Spleen (tissue), 11 donors: ENCODE measurements at regions not wholly inside any gene's neighbourhood (a gene's known extent, or its start where the extent isn't known, plus 50 kb on each side); places are given as distances from the start of the nearest gene placed in this dataset.

Source experiments
- DNase-seq: peaks from one replicate; pipeline ENCODE4 v3.0.0-alpha.2; 2020
- H3K27ac ChIP-seq, 8 donors: fragments of 200-600 bp; sonication (generic) in 7 of 8; 1 replicate in 4 of 8; 2 replicates in 4 of 8; pipeline versions ENCODE4 v1.5.0 to v1.8.0; 2016 to 2021; ENCODE audit warnings: inconsistent platforms in 4 of 8, mild to moderate bottlenecking in 4 of 8, moderate library complexity in 1 of 8
- H3K27me3 ChIP-seq, 7 donors: fragments of 200-600 bp; sonication (generic) in 6 of 7; replicated peaks in 1 of 7; 1 replicate in 4 of 7; 2 replicates in 3 of 7; pipeline versions ENCODE4 v1.5.0 to v1.8.0; 2016 to 2021; ENCODE audit warnings: inconsistent platforms in 3 of 7, mild to moderate bottlenecking in 1 of 7
- H3K36me3 ChIP-seq, 6 donors: fragments of 200-600 bp; sonication (generic) in 5 of 6; 1 replicate in 4 of 6; 2 replicates in 2 of 6; pipeline versions ENCODE4 v1.5.0 to v1.8.0; 2016 to 2021; ENCODE audit warnings: inconsistent platforms in 2 of 6
- H3K4me1 ChIP-seq, 6 donors: fragments of 200-600 bp; sonication (generic) in 5 of 6; 1 replicate in 3 of 6; 2 replicates in 3 of 6; pipeline versions ENCODE4 v1.5.0 to v1.8.0; 2016 to 2021; ENCODE audit warnings: inconsistent platforms in 3 of 6
- H3K4me3 ChIP-seq, 8 donors: fragments of 200-600 bp; sonication (generic) in 7 of 8; 1 replicate in 4 of 8; 2 replicates in 4 of 8; pipeline versions ENCODE4 v1.5.0 to v1.8.0; 2016 to 2021; ENCODE audit warnings: inconsistent platforms in 4 of 8, mild to moderate bottlenecking in 4 of 8, moderate library complexity in 2 of 8
- H3K9me3 ChIP-seq, 8 donors: fragments of 200-600 bp; sonication (generic) in 7 of 8; 1 replicate in 4 of 8; 2 replicates in 4 of 8; pipeline versions ENCODE4 v1.5.0 to v1.8.0; 2016 to 2021; ENCODE audit warnings: inconsistent platforms in 4 of 8
- CTCF ChIP-seq, 11 experiments: fragments of 200-600 bp in 7 of 11; fragments of 450-650 bp in 4 of 11; sonication (generic) in 4 of 11; IDR thresholded peaks in 8 of 11; conservative IDR thresholded peaks in 3 of 11; 1 replicate in 7 of 11; 2 replicates in 4 of 11; pipeline versions ENCODE4 v1.4.0 to v1.8.0; 2016 to 2021; ENCODE audit warnings: antibody characterized with exemption in 11 of 11, inconsistent platforms in 4 of 11, mild to moderate bottlenecking in 1 of 11
- POLR2A ChIP-seq, 3 donors: fragments of 450-650 bp; IDR thresholded peaks; one replicate each; pipeline ENCODE4 v1.5.1; 2017; ENCODE audit warnings: antibody characterized with exemption in 3 of 3, mild to moderate bottlenecking in 1 of 3
- POLR2AphosphoS5 ChIP-seq, 3 donors: sonication (generic); formaldehyde crosslinking; IDR thresholded peaks; one replicate each; pipeline ENCODE4 v1.5.1; 2017; ENCODE audit warnings: antibody characterized with exemption in 3 of 3
- WGBS, 5 donors: extraction: QIAGEN DNeasy Blood & Tissue Kit in 3 of 5; methylation state at CpG; one replicate each; pipeline versions ENCODE4 v1.1.5 to v1.1.7; 2013 to 2018; 5-methylcytosine and 5-hydroxymethylcytosine counted together
- intact Hi-C: fragments of 100-400 bp; cut with DNase I; formaldehyde crosslinking; loops from one replicate; pipeline ENCODE4 v1.15.0; 2023; ENCODE audit warnings: low total_unique reads
- donor health status: healthy with polysubstance abuse.
- donor health status: DM: no; HTN: no; CAD: no; lungs with moderate emphysema.
- donor health status: DM: no; HTN: no; CAD: no.
- donor health status: Bipolar disorder and iron deficiency.
- donor health status: healthy.
- donor health status: DM: no; HTN: no; CAD: no.
- donor health status: DM: yes; HTN: yes; CAD: no.

DNA sequence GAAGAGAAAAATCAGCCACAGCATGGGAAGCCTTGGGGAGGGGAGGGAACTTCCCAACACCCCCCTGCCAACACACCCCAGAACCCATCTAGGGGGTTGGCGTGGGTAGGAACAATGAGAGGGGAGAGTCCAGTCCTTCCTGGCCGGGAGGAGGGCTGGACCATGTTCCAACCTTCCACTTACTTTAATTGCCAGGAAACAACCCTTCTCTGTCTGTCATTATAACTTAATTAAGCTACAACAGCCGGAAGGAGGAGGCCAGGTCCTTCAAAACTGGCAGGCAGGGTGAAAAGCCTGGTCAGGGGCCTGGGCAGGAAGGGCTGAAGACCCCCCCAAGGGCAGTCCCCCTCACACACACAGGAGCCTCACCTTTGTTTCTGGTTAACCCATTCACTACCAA is 447.0 kb downstream of the SOX9 start:
- DNase-seq: peak; percentile 40
- TF ChIP-seq POLR2AphosphoS5 (IDR thresholded peaks at IDR 0.05) (no peak), POLR2A (IDR thresholded peaks at IDR 0.05) (no peak), CTCF (IDR thresholded peaks at IDR 0.05 in 8 of 11, conservative IDR thresholded peaks at IDR 0.05 in 3 of 11) (no peak)
- no peaks in the 10 kb centered on the region for H3K4me1 ChIP-seq
- H3K27me3 ChIP-seq: peaks cover 0 to 34% (median 6%) of the 10 kb centered on the region in 7 donors
- intact Hi-C loops: no loop called here
- no peaks in the 10 kb centered on the region for H3K9me3 ChIP-seq
- H3K27ac ChIP-seq: no peak overlapping the region
- 31 to 58% (median 51%) methylated on average over 3 of the region's 3 CpGs for WGBS, 5 donors
- H3K4me3 ChIP-seq: no peak overlapping the region
- H3K36me3 ChIP-seq: no peaks in the 10 kb centered on the region

GRCh38 chr17:72569148-72569946 is 448.5 kb downstream of the SOX9 start:
- WGBS, 5 donors: 48 to 59% (median 58%) methylated on average over 19 of the region's 19 CpGs
- Histone ChIP-seq H3K27ac (no peak overlapping the region), H3K4me1 (no peaks in the 10 kb centered on the region), H3K27me3 (peaks cover 0 to 37% (median 6%) of the 10 kb centered on the region in 7 donors), H3K36me3 (no peaks in the 10 kb centered on the region), H3K4me3 (no peak overlapping the region), H3K9me3 (no peaks in the 10 kb centered on the region)
- intact Hi-C loops: no loop called here
- no peak for TF ChIP-seq POLR2A (IDR thresholded peaks at IDR 0.05)
- no peak for TF ChIP-seq CTCF (IDR thresholded peaks at IDR 0.05 in 8 of 11, conservative IDR thresholded peaks at IDR 0.05 in 3 of 11)
- no peak for TF ChIP-seq POLR2AphosphoS5 (IDR thresholded peaks at IDR 0.05)
- peak; percentile 30 for DNase-seq

DNA sequence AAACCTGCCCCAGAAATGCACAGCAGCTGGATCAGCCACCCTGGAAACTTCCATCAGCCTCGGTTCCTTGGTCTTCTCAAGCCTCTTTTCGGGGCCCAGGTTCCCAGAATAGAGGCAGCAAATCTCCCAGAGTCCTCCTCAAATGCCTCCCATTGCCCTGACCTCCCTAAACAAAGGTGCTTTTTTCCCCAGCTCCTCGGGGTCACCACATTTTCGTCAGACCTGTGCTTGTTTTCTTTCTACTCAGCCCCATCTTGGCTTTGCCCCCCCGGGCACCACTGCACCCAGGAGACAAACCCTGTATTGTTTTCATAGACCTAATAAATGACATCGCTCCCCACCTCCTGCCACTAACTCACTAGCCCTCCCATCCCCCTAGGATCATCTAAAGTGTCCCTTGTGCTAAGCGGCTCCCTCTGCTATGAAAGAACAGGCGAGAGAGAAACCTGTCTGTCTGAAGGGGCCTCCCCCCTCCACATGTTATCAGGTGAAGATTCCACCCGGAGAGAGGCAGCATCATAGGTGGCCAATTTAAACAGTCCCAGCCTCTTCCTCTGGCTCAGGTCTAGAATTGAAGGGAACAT is 451.1 kb downstream of the SOX9 start:
- no peak overlapping the region for H3K4me3 ChIP-seq
- TF ChIP-seq POLR2AphosphoS5 (IDR thresholded peaks at IDR 0.05) (no peak), POLR2A (IDR thresholded peaks at IDR 0.05) (no peak), CTCF (IDR thresholded peaks at IDR 0.05 in 8 of 11, conservative IDR thresholded peaks at IDR 0.05 in 3 of 11) (no peak)
- 71 to 88% (median 76%) methylated on average over 9 of the region's 9 CpGs for WGBS, 5 donors
- peaks cover 0 to 56% (median 6%) of the 10 kb centered on the region in 7 donors for H3K27me3 ChIP-seq
- no peaks in the 10 kb centered on the region for H3K4me1 ChIP-seq
- intact Hi-C loops: no loop called here
- no peaks in the 10 kb centered on the region for H3K36me3 ChIP-seq
- no peak overlapping the region for H3K27ac ChIP-seq
- no peaks in the 10 kb centered on the region for H3K9me3 ChIP-seq
- DNase-seq: peak; percentile 22
